GM23248 (cell line): ENCODE measurements at regions not wholly inside any gene's neighbourhood (a gene's known extent, or its start where the extent isn't known, plus 50 kb on each side); places are given as distances from the start of the nearest gene placed in this dataset.

Source experiments
- EZH2 ChIP-seq: fragments of 200-600 bp; sonication (generic); IDR thresholded peaks from 2 replicates; pipeline ENCODE4 v1.6.1; 2018; ENCODE audit warnings: antibody characterized with exemption, mild to moderate bottlenecking; ENCODE audit not compliant: insufficient read depth, poor library complexity, severe bottlenecking
- EZH2phosphoT487 ChIP-seq: fragments of 200-600 bp; sonication (generic); IDR thresholded peaks from 2 replicates; pipeline ENCODE4 v1.6.1; 2018; ENCODE audit warnings: antibody characterized with exemption, moderate library complexity, mild to moderate bottlenecking, low read depth; ENCODE audit not compliant: insufficient read depth

DNA sequence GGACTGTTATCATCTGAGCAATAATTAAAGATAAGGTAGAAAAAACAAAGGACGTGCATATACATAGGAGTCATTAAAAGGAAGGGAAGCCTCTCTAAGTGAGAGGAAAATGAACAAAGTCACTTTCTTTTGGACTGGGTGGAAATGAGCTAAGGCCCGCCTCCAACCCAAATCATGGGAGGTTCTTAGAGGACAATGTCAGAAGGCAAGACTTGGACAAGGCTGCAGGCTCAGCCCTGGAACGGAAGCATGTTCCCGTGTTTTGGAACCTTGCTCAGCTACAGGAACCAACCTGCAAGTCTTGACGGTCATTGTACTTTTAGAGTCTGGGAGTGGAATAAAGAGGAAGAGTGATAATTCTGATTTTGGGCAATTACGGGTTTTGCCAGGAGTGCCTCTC is 59.4 kb upstream of the EPB41L3 start:
- no peak for TF ChIP-seq EZH2phosphoT487
- TF ChIP-seq EZH2, result no peak
